Spleen (tissue), 7 donors: ENCODE measurements at regions not wholly inside any gene's neighbourhood (a gene's known extent, or its start where the extent isn't known, plus 50 kb on each side); places are given as distances from the start of the nearest gene placed in this dataset.

Experiments used
- CTCF ChIP-seq, 11 experiments: fragments of 200-600 bp in 7 of 11; fragments of 450-650 bp in 4 of 11; sonication (generic) in 4 of 11; IDR thresholded peaks in 8 of 11; conservative IDR thresholded peaks in 3 of 11; 1 replicate in 7 of 11; 2 replicates in 4 of 11; pipeline versions ENCODE4 v1.4.0 to v1.8.0; 2016 to 2021; ENCODE audit warnings: antibody characterized with exemption in 11 of 11, inconsistent platforms in 4 of 11, mild to moderate bottlenecking in 1 of 11
- POLR2A ChIP-seq, 3 donors: fragments of 450-650 bp; IDR thresholded peaks; one replicate each; pipeline ENCODE4 v1.5.1; 2017; ENCODE audit warnings: antibody characterized with exemption in 3 of 3, mild to moderate bottlenecking in 1 of 3
- donor health status: DM: no; HTN: no; CAD: no; lungs with moderate emphysema.
- donor health status: DM: no; HTN: no; CAD: no.
- donor health status: DM: no; HTN: no; CAD: no.

- TF ChIP-seq POLR2A (IDR thresholded peaks at IDR 0.05), result no peak
- no peak for TF ChIP-seq CTCF (IDR thresholded peaks at IDR 0.05 in 8 of 11, conservative IDR thresholded peaks at IDR 0.05 in 3 of 11)
Measured at GRCh38 chr9:78114581-78114980, 83.0 kb upstream of the GNAQ start.
